Embryonic facial prominence (tissue), 1 donor: ENCODE measurements at regions not wholly inside any gene's neighbourhood (a gene's known extent, or its start where the extent isn't known, plus 50 kb on each side); places are given as distances from the start of the nearest gene placed in this dataset.
"Not testable (repeated sequence)": the region's sequence is repeated elsewhere in the genome, so short reads cannot be mapped to it uniquely, and the experiment has no call there.

Experiments
- DNase-seq: peaks from one replicate; pipeline ENCODE4 v3.0.0-alpha.2; 2016; ENCODE audit errors: extremely low spot score

GRCh38 chr3:88000853-88001252 lies 58.0 kb downstream of the CGGBP1 start:
- DNase-seq, result no peak

- no peak for DNase-seq
Observed at GRCh38 chr3:87997966-87998365, 60.8 kb downstream of the CGGBP1 start.

GRCh38 chr3:87997298-87997697 lies 61.5 kb downstream of the CGGBP1 start:
- DNase-seq, result no peak

- no peak for DNase-seq
Observed at GRCh38 chr3:87996882-87997281, 61.9 kb downstream of the CGGBP1 start.

- DNase-seq, result no peak
Observed at GRCh38 chr3:87993566-87993965, 65.2 kb downstream of the CGGBP1 start.

- DNase-seq, result no peak
Observed at GRCh38 chr3:87987952-87988351, 70.9 kb downstream of the CGGBP1 start.

GRCh38 chr3:87982421-87982820 lies 76.4 kb downstream of the CGGBP1 start:
- no peak for DNase-seq

- DNase-seq, result no peak
Observed at GRCh38 chr3:87979527-87979926, 79.3 kb downstream of the CGGBP1 start.

- no peak for DNase-seq
Observed at GRCh38 chr3:87977765-87978164, 81.0 kb downstream of the CGGBP1 start.

- DNase-seq, result no peak
Observed at GRCh38 chr3:87975716-87976115, 83.1 kb downstream of the CGGBP1 start.

GRCh38 chr3:87973906-87974305 lies 84.9 kb downstream of the CGGBP1 start:
- no peak for DNase-seq

GRCh38 chr3:87969620-87970019 lies 89.2 kb downstream of the CGGBP1 start:
- DNase-seq, result no peak

GRCh38 chr3:87968668-87969067 lies 90.1 kb downstream of the CGGBP1 start:
- DNase-seq, result no peak

- DNase-seq, result no peak
Observed at GRCh38 chr3:87958289-87958688, 100.5 kb downstream of the CGGBP1 start.

GRCh38 chr3:87957575-87957974 lies 101.2 kb downstream of the CGGBP1 start:
- DNase-seq, result no peak

- DNase-seq, result no peak
Observed at GRCh38 chr3:87949879-87950208, 109.0 kb downstream of the CGGBP1 start.

- DNase-seq, result no peak
Observed at GRCh38 chr3:87949189-87949878, 109.5 kb downstream of the CGGBP1 start.

- DNase-seq, result not testable (repeated sequence)
Observed at GRCh38 chr3:87946007-87946406, 112.8 kb downstream of the CGGBP1 start.

GRCh38 chr3:87942256-87942655 lies 116.5 kb downstream of the CGGBP1 start:
- not testable (repeated sequence) for DNase-seq

- DNase-seq, result no peak
Observed at GRCh38 chr3:87924485-87924884, 134.3 kb downstream of the CGGBP1 start.

GRCh38 chr3:87920549-87920948 lies 138.3 kb downstream of the CGGBP1 start:
- no peak for DNase-seq

GRCh38 chr3:87901141-87901540 lies 157.7 kb downstream of the CGGBP1 start:
- no peak for DNase-seq

- no peak for DNase-seq
Observed at GRCh38 chr3:87900061-87900460, 158.7 kb downstream of the CGGBP1 start.

GRCh38 chr3:87898971-87899370 lies 159.8 kb downstream of the CGGBP1 start:
- DNase-seq, result no peak
